ENCODE measurements at regions not wholly inside any gene's neighbourhood (a gene's known extent, or its start where the extent isn't known, plus 50 kb on each side); places are given as distances from the start of the nearest gene placed in this dataset.

DNA sequence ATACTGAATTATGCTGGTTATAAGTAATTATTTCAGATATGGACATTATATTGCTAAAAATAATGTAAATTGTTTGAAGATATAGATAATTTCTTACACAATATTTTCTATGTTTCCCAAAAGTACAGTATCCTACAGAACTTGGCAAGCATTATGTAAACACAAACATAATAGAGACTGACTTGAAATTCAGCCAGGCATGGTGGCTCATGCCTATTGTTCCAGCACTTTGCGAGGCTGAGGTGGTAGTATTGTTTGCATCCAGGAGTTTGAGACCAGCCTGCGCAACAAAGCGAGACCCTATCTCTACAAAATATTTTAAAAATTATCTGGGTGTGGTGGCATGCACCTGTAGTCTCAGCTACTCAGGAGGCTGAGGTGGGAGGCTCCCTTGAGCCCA, 1300.5 kb upstream of the DDX18 start:
- no peak overlapping the region for H3K4me2 ChIP-seq (ENCODE audit: low read length)
- H3K79me2 ChIP-seq (ENCODE audit: control insufficient read depth, low read length), result no peaks in the 10 kb centered on the region
- H3K9me2 ChIP-seq (replicated peaks; ENCODE audit: control insufficient read depth, low read length), result no peaks in the 10 kb centered on the region
- no peak overlapping the region for H3K27ac ChIP-seq (ENCODE audit: low read depth, low read length)
- H3K4me3 ChIP-seq (ENCODE audit: low read length), result no peak overlapping the region
- TF ChIP-seq, protein P1, sequence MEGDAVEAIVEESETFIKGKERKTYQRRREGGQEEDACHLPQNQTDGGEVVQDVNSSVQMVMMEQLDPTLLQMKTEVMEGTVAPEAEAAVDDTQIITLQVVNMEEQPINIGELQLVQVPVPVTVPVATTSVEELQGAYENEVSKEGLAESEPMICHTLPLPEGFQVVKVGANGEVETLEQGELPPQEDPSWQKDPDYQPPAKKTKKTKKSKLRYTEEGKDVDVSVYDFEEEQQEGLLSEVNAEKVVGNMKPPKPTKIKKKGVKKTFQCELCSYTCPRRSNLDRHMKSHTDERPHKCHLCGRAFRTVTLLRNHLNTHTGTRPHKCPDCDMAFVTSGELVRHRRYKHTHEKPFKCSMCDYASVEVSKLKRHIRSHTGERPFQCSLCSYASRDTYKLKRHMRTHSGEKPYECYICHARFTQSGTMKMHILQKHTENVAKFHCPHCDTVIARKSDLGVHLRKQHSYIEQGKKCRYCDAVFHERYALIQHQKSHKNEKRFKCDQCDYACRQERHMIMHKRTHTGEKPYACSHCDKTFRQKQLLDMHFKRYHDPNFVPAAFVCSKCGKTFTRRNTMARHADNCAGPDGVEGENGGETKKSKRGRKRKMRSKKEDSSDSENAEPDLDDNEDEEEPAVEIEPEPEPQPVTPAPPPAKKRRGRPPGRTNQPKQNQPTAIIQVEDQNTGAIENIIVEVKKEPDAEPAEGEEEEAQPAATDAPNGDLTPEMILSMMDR (IDR thresholded peaks at IDR 0.05; ENCODE audit: low read depth, low read length, poor library complexity, severe bottlenecking), result no peak
- TF ChIP-seq EZH2phosphoT487 (IDR thresholded peaks at IDR 0.05; ENCODE audit: borderline replicate concordance, low read length), result no peak
- H3K4me1 ChIP-seq (ENCODE audit: control insufficient read depth, low read length), result no peaks in the 10 kb centered on the region
- H3F3A ChIP-seq (ENCODE audit: control insufficient read depth, insufficient read depth), result no peaks in the 10 kb centered on the region
- H3K27me3 ChIP-seq (ENCODE audit: control insufficient read depth, low read length), result no peaks in the 10 kb centered on the region
- no peaks in the 10 kb centered on the region for H3K36me3 ChIP-seq (ENCODE audit: control insufficient read depth, low read length)
- H4K20me1 ChIP-seq (ENCODE audit: control insufficient read depth, insufficient read depth, low read depth, low read length), result no peaks in the 10 kb centered on the region
- H3K9me3 ChIP-seq (ENCODE audit: control insufficient read depth, insufficient read depth, low read length), result no peaks in the 10 kb centered on the region

GRCh38 chr2:116517936-116518335, 1296.6 kb upstream of the DDX18 start:
- H3K9me3 ChIP-seq (ENCODE audit: control insufficient read depth, insufficient read depth, low read length), result no peaks in the 10 kb centered on the region
- no peaks in the 10 kb centered on the region for H3K79me2 ChIP-seq (ENCODE audit: control insufficient read depth, low read length)
- H3K27ac ChIP-seq (ENCODE audit: low read depth, low read length), result no peak overlapping the region
- no peaks in the 10 kb centered on the region for H3K36me3 ChIP-seq (ENCODE audit: control insufficient read depth, low read length)
- no peaks in the 10 kb centered on the region for H4K20me1 ChIP-seq (ENCODE audit: control insufficient read depth, insufficient read depth, low read depth, low read length)
- no peaks in the 10 kb centered on the region for H3F3A ChIP-seq (ENCODE audit: control insufficient read depth, insufficient read depth)
- H3K4me1 ChIP-seq (ENCODE audit: control insufficient read depth, low read length), result no peaks in the 10 kb centered on the region
- TF ChIP-seq EZH2phosphoT487 (IDR thresholded peaks at IDR 0.05; ENCODE audit: borderline replicate concordance, low read length), result no peak
- TF ChIP-seq, protein P1 (IDR thresholded peaks at IDR 0.05; ENCODE audit: low read depth, low read length, poor library complexity, severe bottlenecking), result no peak
- H3K4me3 ChIP-seq (ENCODE audit: low read length), result no peak overlapping the region
- no peaks in the 10 kb centered on the region for H3K27me3 ChIP-seq (ENCODE audit: control insufficient read depth, low read length)
- no peak overlapping the region for H3K4me2 ChIP-seq (ENCODE audit: low read length)
- no peaks in the 10 kb centered on the region for H3K9me2 ChIP-seq (replicated peaks; ENCODE audit: control insufficient read depth, low read length)

GRCh38 chr2:116537811-116538210, 1276.7 kb upstream of the DDX18 start:
- no peaks in the 10 kb centered on the region for H3K4me1 ChIP-seq (ENCODE audit: control insufficient read depth, low read length)
- no peaks in the 10 kb centered on the region for H3K36me3 ChIP-seq (ENCODE audit: control insufficient read depth, low read length)
- H3K9me2 ChIP-seq (replicated peaks; ENCODE audit: control insufficient read depth, low read length), result no peaks in the 10 kb centered on the region
- H3K9me3 ChIP-seq (ENCODE audit: control insufficient read depth, insufficient read depth, low read length), result peaks cover 4% of the 10 kb centered on the region; the same call in 1 of the 2 replicates
- no peak for TF ChIP-seq EZH2phosphoT487 (IDR thresholded peaks at IDR 0.05; ENCODE audit: borderline replicate concordance, low read length)
- TF ChIP-seq, protein P1 (IDR thresholded peaks at IDR 0.05; ENCODE audit: low read depth, low read length, poor library complexity, severe bottlenecking), result no peak
- no peak overlapping the region for H3K27ac ChIP-seq (ENCODE audit: low read depth, low read length)
- no peaks in the 10 kb centered on the region for H3F3A ChIP-seq (ENCODE audit: control insufficient read depth, insufficient read depth)
- H3K79me2 ChIP-seq (ENCODE audit: control insufficient read depth, low read length), result no peaks in the 10 kb centered on the region
- no peak overlapping the region for H3K4me3 ChIP-seq (ENCODE audit: low read length)
- H4K20me1 ChIP-seq (ENCODE audit: control insufficient read depth, insufficient read depth, low read depth, low read length), result no peaks in the 10 kb centered on the region
- H3K4me2 ChIP-seq (ENCODE audit: low read length), result no peak overlapping the region
- no peaks in the 10 kb centered on the region for H3K27me3 ChIP-seq (ENCODE audit: control insufficient read depth, low read length)
